ENCODE measurements at regions not wholly inside any gene's neighbourhood (a gene's known extent, or its start where the extent isn't known, plus 50 kb on each side); places are given as distances from the start of the nearest gene placed in this dataset.

- TF ChIP-seq CTCF (IDR thresholded peaks at IDR 0.05; ENCODE audit: insufficient read depth, low read length, poor library complexity, severe bottlenecking) (no peak), EZH2phosphoT487 (conservative IDR thresholded peaks at IDR 0.05; ENCODE audit: low read length) (no peak)
Observed at GRCh38 chr11:71070490-71071453, 181.6 kb downstream of the SHANK2 start.
